Esophagus squamous epithelium (tissue), 4 donors: ENCODE measurements at regions not wholly inside any gene's neighbourhood (a gene's known extent, or its start where the extent isn't known, plus 50 kb on each side); places are given as distances from the start of the nearest gene placed in this dataset.

Experiments used
- CTCF ChIP-seq, 6 experiments: fragments of 450-650 bp in 4 of 6; fragments of 200-600 bp in 2 of 6; sonication (generic) in 2 of 6; IDR thresholded peaks; one replicate each; pipeline ENCODE4 v1.5.1; 2016 to 2019; ENCODE audit warnings: antibody characterized with exemption in 6 of 6, mild to moderate bottlenecking in 4 of 6, moderate library complexity in 4 of 6
- POLR2A ChIP-seq, 4 donors: fragments of 450-650 bp; IDR thresholded peaks; one replicate each; pipeline ENCODE4 v1.6.1; 2017; ENCODE audit warnings: antibody characterized with exemption in 4 of 4, mild to moderate bottlenecking in 4 of 4, moderate library complexity in 3 of 4

- TF ChIP-seq CTCF (IDR thresholded peaks at IDR 0.05), result no peak
- no peak for TF ChIP-seq POLR2A (IDR thresholded peaks at IDR 0.05)
Observed at GRCh38 chr2:128594953-128595677, 276.4 kb upstream of the HS6ST1 start.
